Gastroesophageal sphincter (tissue), 3 donors: ENCODE measurements at regions not wholly inside any gene's neighbourhood (a gene's known extent, or its start where the extent isn't known, plus 50 kb on each side); places are given as distances from the start of the nearest gene placed in this dataset.

ENCODE experiments used
- EP300 ChIP-seq: sonication (generic); formaldehyde crosslinking; IDR thresholded peaks from one replicate; pipeline ENCODE4 v1.6.1; 2017; ENCODE audit warnings: antibody characterized with exemption, mild to moderate bottlenecking
- POLR2A ChIP-seq, 2 donors: fragments of 450-650 bp; IDR thresholded peaks; one replicate each; pipeline ENCODE4 v1.6.1; 2017; ENCODE audit warnings: antibody characterized with exemption in 2 of 2, mild to moderate bottlenecking in 2 of 2, moderate library complexity in 1 of 2
- TF ChIP-seq, protein P1 (sequence below), 4 experiments: fragments of 200-600 bp in 2 of 4; fragments of 450-650 bp in 2 of 4; sonication (generic) in 1 of 4; IDR thresholded peaks; one replicate each; pipeline ENCODE4 v1.5.1; 2017 to 2019; ENCODE audit warnings: antibody characterized with exemption in 4 of 4, mild to moderate bottlenecking in 2 of 4, moderate library complexity in 2 of 4

DNA sequence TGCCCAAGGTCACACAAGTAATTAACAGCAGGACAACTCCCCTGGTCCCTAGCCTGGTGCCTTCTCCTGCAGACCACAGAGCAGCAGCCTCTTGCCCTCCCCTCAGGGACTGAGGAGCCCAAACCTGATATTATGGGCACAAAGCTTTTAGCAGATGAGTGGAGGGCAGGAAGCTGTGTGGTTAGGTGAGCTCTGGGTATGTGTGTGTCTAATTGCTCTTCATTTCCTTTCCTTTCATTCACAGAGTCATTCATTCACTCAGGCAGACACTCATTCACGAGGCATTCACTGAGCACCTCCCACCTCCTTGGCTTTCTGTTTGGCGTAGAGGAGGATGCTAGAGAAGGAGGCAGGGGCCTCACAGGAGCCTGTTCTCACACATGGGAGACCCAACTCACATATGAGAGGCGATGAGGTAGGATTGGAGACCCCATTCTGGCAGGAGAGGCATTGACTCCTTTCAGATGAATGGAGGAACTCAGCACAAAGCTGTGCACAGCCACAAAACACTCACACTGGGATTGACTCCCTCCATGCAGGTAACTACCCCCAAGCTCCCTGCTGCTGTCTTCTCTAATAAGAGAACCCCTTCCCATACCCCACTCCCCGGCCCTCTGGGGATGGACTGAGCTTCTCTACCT, 306.8 kb upstream of the SKOR2 start:
- TF ChIP-seq POLR2A (IDR thresholded peaks at IDR 0.05) (no peak), EP300 (no peak)
- TF ChIP-seq, protein P1, sequence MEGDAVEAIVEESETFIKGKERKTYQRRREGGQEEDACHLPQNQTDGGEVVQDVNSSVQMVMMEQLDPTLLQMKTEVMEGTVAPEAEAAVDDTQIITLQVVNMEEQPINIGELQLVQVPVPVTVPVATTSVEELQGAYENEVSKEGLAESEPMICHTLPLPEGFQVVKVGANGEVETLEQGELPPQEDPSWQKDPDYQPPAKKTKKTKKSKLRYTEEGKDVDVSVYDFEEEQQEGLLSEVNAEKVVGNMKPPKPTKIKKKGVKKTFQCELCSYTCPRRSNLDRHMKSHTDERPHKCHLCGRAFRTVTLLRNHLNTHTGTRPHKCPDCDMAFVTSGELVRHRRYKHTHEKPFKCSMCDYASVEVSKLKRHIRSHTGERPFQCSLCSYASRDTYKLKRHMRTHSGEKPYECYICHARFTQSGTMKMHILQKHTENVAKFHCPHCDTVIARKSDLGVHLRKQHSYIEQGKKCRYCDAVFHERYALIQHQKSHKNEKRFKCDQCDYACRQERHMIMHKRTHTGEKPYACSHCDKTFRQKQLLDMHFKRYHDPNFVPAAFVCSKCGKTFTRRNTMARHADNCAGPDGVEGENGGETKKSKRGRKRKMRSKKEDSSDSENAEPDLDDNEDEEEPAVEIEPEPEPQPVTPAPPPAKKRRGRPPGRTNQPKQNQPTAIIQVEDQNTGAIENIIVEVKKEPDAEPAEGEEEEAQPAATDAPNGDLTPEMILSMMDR (IDR thresholded peaks at IDR 0.05): no peak
